ENCODE measurements at regions not wholly inside any gene's neighbourhood (a gene's known extent, or its start where the extent isn't known, plus 50 kb on each side); places are given as distances from the start of the nearest gene placed in this dataset.

- no peak for DNase-seq
- intact Hi-C loops (cut with micrococcal nuclease): no loop called here
- TF ChIP-seq, protein P1, sequence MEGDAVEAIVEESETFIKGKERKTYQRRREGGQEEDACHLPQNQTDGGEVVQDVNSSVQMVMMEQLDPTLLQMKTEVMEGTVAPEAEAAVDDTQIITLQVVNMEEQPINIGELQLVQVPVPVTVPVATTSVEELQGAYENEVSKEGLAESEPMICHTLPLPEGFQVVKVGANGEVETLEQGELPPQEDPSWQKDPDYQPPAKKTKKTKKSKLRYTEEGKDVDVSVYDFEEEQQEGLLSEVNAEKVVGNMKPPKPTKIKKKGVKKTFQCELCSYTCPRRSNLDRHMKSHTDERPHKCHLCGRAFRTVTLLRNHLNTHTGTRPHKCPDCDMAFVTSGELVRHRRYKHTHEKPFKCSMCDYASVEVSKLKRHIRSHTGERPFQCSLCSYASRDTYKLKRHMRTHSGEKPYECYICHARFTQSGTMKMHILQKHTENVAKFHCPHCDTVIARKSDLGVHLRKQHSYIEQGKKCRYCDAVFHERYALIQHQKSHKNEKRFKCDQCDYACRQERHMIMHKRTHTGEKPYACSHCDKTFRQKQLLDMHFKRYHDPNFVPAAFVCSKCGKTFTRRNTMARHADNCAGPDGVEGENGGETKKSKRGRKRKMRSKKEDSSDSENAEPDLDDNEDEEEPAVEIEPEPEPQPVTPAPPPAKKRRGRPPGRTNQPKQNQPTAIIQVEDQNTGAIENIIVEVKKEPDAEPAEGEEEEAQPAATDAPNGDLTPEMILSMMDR (IDR thresholded peaks at IDR 0.05; ENCODE audit: borderline replicate concordance): no peak
- peaks cover 5% of the 10 kb centered on the region for H3K4me1 ChIP-seq
- no peaks in the 10 kb centered on the region for H3K27me3 ChIP-seq (ENCODE audit: low read depth)
- peaks cover 12% of the 10 kb centered on the region for H3K9me3 ChIP-seq (replicated peaks)
- no peak overlapping the region for H3K27ac ChIP-seq (replicated peaks)
- H3K36me3 ChIP-seq: no peaks in the 10 kb centered on the region
- no peak overlapping the region for H3K4me3 ChIP-seq
Observed at GRCh38 chr5:145362266-145362665, 472.9 kb downstream of the PRELID2 start.

DNA sequence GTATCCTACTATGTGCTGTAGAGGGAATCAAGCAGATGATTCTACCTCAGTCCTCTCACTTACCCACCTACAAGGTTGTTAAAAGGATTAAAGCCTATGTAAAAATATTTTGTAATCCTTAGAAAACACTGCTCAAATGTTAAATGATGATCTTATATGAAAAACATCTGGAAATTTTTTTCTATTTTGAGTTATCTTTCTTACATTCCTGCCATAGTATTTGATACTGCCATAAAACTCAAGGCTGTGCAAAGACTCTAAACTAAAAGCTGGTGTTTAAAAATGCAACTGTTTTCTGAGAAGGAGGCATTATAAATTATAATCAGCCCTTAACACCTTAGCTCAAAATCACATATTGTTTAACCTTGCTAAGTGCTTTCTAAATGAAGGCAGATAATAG is 474.2 kb downstream of the PRELID2 start:
- TF ChIP-seq, protein P1 (IDR thresholded peaks at IDR 0.05; ENCODE audit: borderline replicate concordance): no peak
- Histone ChIP-seq H3K27me3 (ENCODE audit: low read depth) (no peaks in the 10 kb centered on the region), H3K4me3 (no peak overlapping the region), H3K36me3 (no peaks in the 10 kb centered on the region), H3K4me1 (peaks cover 4% of the 10 kb centered on the region), H3K9me3 (replicated peaks) (peaks cover 21% of the 10 kb centered on the region), H3K27ac (replicated peaks) (no peak overlapping the region)
- intact Hi-C loops (cut with micrococcal nuclease): no loop called here
- DNase-seq: no peak

DNA sequence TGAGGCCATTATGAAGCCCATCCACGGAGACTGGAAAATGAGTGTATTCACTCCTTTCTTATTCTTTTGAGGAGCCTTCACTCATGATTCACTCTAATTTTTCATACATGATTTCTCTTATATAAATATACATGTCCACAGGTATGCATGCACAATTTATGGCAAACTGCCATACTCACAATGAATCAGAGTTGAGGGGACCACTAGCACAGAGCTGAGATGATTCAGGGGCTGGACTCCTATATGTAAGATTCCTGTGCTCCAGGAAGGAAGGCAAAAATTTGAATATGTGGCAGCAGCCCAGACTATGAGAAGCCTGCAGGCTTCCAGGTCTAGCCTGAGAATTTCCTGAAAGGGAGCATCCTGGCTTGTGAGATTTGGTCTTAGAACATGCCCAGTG is 484.6 kb downstream of the PRELID2 start:
- no peak for DNase-seq
- TF ChIP-seq, protein P1 (IDR thresholded peaks at IDR 0.05; ENCODE audit: borderline replicate concordance): no peak
- Histone ChIP-seq H3K9me3 (replicated peaks) (no peaks in the 10 kb centered on the region), H3K4me1 (peaks cover 5% of the 10 kb centered on the region), H3K27ac (replicated peaks) (no peak overlapping the region), H3K27me3 (ENCODE audit: low read depth) (no peaks in the 10 kb centered on the region), H3K36me3 (no peaks in the 10 kb centered on the region), H3K4me3 (no peak overlapping the region)
- intact Hi-C loops (cut with micrococcal nuclease): no loop called here

GRCh38 chr5:145347026-145347616 is 488.0 kb downstream of the PRELID2 start:
- DNase-seq: no peak
- TF ChIP-seq, protein P1 (IDR thresholded peaks at IDR 0.05; ENCODE audit: borderline replicate concordance): peak; percentile 55
- Histone ChIP-seq H3K27ac (replicated peaks) (no peak overlapping the region), H3K4me3 (no peak overlapping the region), H3K4me1 (peaks cover 7% of the 10 kb centered on the region), H3K9me3 (replicated peaks) (peaks cover 4% of the 10 kb centered on the region), H3K27me3 (ENCODE audit: low read depth) (no peaks in the 10 kb centered on the region), H3K36me3 (no peaks in the 10 kb centered on the region)
- intact Hi-C loops (cut with micrococcal nuclease): no loop called here

- no peaks in the 10 kb centered on the region for H3K36me3 ChIP-seq
Observed at GRCh38 chr5:145345511-145346287, 489.4 kb downstream of the PRELID2 start.

More at GRCh38 chr5:145345511-145346287, 489.4 kb downstream of the PRELID2 start:
- Histone ChIP-seq H3K27ac (replicated peaks) (no peak overlapping the region), H3K27me3 (ENCODE audit: low read depth) (no peaks in the 10 kb centered on the region), H3K4me1 (peaks cover 7% of the 10 kb centered on the region), H3K4me3 (no peak overlapping the region), H3K9me3 (replicated peaks) (peaks cover 16% of the 10 kb centered on the region)
- no peak for DNase-seq
- TF ChIP-seq, protein P1 (IDR thresholded peaks at IDR 0.05; ENCODE audit: borderline replicate concordance): no peak
- intact Hi-C loops (cut with micrococcal nuclease): no loop called here
